Neural progenitor cell (in vitro differentiated cells): ENCODE measurements at regions not wholly inside any gene's neighbourhood (a gene's known extent, or its start where the extent isn't known, plus 50 kb on each side); places are given as distances from the start of the nearest gene placed in this dataset.

ENCODE experiments used
- CTCF ChIP-seq: fragments of 200-600 bp; sonication (generic); IDR thresholded peaks from 2 replicates; pipeline ENCODE4 v1.5.1; 2017; ENCODE audit warnings: antibody characterized with exemption, mild to moderate bottlenecking
- EZH2 ChIP-seq: fragments of 200-600 bp; sonication (generic); IDR thresholded peaks from 2 replicates; pipeline ENCODE4 v1.6.1; 2017; ENCODE audit warnings: antibody characterized with exemption, mild to moderate bottlenecking, moderate library complexity
- EZH2phosphoT487 ChIP-seq: fragments of 200-600 bp; sonication (generic); IDR thresholded peaks from 2 replicates; pipeline ENCODE4 v1.6.1; 2017; ENCODE audit warnings: antibody characterized with exemption

GRCh38 chr6:113425977-113426660 is 431.0 kb upstream of the MARCKS start:
- TF ChIP-seq CTCF = no peak
- no peak for TF ChIP-seq EZH2
- TF ChIP-seq EZH2phosphoT487 = no peak
